Neural crest cell (in vitro differentiated cells): ENCODE measurements at regions not wholly inside any gene's neighbourhood (a gene's known extent, or its start where the extent isn't known, plus 50 kb on each side); places are given as distances from the start of the nearest gene placed in this dataset.
"Not testable (repeated sequence)": the region's sequence is repeated elsewhere in the genome, so short reads cannot be mapped to it uniquely, and the experiment has no call there.

ENCODE experiments used
- DNase-seq: peaks from one replicate; pipeline ENCODE4 v3.0.0; 2021; ENCODE audit warnings: low read depth, mixed read lengths, low spot score
- H3K27ac Mint-ChIP-seq: one replicate; pipeline ENCODE4 v1.8.0; 2021; ENCODE audit warnings: mild to moderate bottlenecking, mixed read lengths; ENCODE audit not compliant: unreplicated experiment
- H3K27me3 Mint-ChIP-seq: 2 replicates; pipeline ENCODE4 v1.8.0; 2021; ENCODE audit warnings: low read depth, mild to moderate bottlenecking, mixed read lengths
- H3K36me3 Mint-ChIP-seq: 2 replicates; pipeline ENCODE4 v1.8.0; 2021; ENCODE audit warnings: low read depth, mild to moderate bottlenecking, mixed read lengths
- H3K4me1 Mint-ChIP-seq: 2 replicates; pipeline ENCODE4 v1.8.0; 2021; ENCODE audit warnings: mixed read lengths
- H3K4me3 Mint-ChIP-seq: one replicate; pipeline ENCODE4 v1.8.0; 2021; ENCODE audit warnings: mild to moderate bottlenecking, mixed read lengths
- H3K9me3 Mint-ChIP-seq: 2 replicates; pipeline ENCODE4 v1.8.0; 2021; ENCODE audit warnings: mixed read lengths
- TF ChIP-seq, protein P1 (sequence below): fragments of 200-600 bp; sonication (generic); conservative IDR thresholded peaks from 2 replicates; pipeline ENCODE4 v1.5.0; 2021; ENCODE audit warnings: antibody characterized with exemption, mild to moderate bottlenecking

DNA sequence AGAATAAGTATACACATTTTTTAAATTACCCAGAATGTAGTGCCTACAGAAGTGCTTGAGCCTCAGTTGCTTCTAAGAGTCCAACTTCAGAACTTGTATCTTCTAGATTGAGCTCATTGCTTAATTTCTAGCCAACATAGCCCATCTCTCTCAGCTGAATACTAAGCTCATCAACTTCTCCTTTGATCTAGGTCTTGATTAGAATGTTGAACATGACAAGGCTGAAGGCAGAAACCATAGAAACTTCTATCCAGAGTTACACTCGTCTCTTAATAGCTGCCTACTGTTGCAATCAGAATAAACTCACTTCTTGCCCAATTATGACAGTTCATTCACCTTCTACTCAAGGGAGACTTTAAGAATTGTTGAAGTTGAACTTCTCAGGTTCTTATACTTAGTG lies 327.3 kb upstream of the THBS1 start:
- H3K4me1 Mint-ChIP-seq, result peaks cover 1% of the 10 kb centered on the region
- TF ChIP-seq, protein P1, sequence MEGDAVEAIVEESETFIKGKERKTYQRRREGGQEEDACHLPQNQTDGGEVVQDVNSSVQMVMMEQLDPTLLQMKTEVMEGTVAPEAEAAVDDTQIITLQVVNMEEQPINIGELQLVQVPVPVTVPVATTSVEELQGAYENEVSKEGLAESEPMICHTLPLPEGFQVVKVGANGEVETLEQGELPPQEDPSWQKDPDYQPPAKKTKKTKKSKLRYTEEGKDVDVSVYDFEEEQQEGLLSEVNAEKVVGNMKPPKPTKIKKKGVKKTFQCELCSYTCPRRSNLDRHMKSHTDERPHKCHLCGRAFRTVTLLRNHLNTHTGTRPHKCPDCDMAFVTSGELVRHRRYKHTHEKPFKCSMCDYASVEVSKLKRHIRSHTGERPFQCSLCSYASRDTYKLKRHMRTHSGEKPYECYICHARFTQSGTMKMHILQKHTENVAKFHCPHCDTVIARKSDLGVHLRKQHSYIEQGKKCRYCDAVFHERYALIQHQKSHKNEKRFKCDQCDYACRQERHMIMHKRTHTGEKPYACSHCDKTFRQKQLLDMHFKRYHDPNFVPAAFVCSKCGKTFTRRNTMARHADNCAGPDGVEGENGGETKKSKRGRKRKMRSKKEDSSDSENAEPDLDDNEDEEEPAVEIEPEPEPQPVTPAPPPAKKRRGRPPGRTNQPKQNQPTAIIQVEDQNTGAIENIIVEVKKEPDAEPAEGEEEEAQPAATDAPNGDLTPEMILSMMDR, result no peak
- no peak overlapping the region for H3K27ac Mint-ChIP-seq
- H3K4me3 Mint-ChIP-seq, result no peak overlapping the region
- no peaks in the 10 kb centered on the region for H3K9me3 Mint-ChIP-seq
- no peaks in the 10 kb centered on the region for H3K36me3 Mint-ChIP-seq
- no peak for DNase-seq
- no peaks in the 10 kb centered on the region for H3K27me3 Mint-ChIP-seq

- Mint-ChIP-seq H3K36me3 (no peaks in the 10 kb centered on the region), H3K27me3 (no peaks in the 10 kb centered on the region), H3K9me3 (no peaks in the 10 kb centered on the region), H3K4me3 (no peak overlapping the region), H3K4me1 (no peaks in the 10 kb centered on the region), H3K27ac (no peak overlapping the region)
- TF ChIP-seq, protein P1, result no peak
- DNase-seq, result no peak
Observed at GRCh38 chr15:39254181-39254580, 326.7 kb upstream of the THBS1 start.

DNA sequence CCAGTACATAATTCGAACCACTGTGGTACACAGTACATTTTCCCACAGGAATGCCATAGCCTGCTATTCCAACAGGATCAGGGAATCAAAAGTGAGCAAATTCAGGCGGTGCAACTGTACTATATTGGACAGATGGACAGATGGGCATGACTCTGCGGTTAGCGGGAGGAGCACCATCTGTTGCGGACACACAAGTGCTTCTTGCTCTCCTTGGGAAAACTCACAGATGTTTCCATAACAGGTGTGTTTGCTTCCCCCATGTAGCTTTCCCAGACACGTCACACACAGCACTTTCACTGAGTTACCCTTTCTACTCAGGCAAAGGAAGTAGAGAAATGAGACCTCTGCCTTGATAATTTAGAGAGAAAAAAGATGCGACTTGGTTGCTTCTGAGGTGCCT lies 325.1 kb upstream of the THBS1 start:
- no peak overlapping the region for H3K4me3 Mint-ChIP-seq
- no peak for DNase-seq
- H3K9me3 Mint-ChIP-seq, result no peaks in the 10 kb centered on the region
- TF ChIP-seq, protein P1, result no peak
- H3K36me3 Mint-ChIP-seq, result no peaks in the 10 kb centered on the region
- no peak overlapping the region for H3K27ac Mint-ChIP-seq
- no peaks in the 10 kb centered on the region for H3K4me1 Mint-ChIP-seq
- H3K27me3 Mint-ChIP-seq, result no peaks in the 10 kb centered on the region

DNA sequence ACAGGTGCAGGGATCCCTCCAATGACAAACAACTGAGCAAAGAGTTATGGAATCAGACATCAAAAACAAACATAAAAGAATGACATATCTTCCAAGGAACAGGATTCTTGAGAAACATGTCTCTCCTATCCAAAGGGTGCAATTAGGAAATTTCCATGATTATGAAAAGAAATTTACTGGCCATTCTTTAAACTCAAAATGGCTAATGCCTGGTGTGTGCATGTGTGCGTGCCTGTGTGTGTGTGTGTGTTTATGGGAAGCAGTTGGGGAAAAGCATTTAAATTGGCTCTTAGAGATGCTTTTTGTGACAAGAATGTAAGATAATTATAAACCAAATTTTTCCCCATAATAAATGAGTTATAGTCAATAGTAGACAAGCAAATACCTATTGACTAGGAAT lies 320.5 kb upstream of the THBS1 start:
- no peaks in the 10 kb centered on the region for H3K4me1 Mint-ChIP-seq
- H3K4me3 Mint-ChIP-seq, result no peak overlapping the region
- DNase-seq, result no peak
- no peaks in the 10 kb centered on the region for H3K27me3 Mint-ChIP-seq
- no peak overlapping the region for H3K27ac Mint-ChIP-seq
- no peaks in the 10 kb centered on the region for H3K36me3 Mint-ChIP-seq
- peaks cover 3% of the 10 kb centered on the region for H3K9me3 Mint-ChIP-seq
- TF ChIP-seq, protein P1, result no peak

GRCh38 chr15:39260791-39261190 lies 320.1 kb upstream of the THBS1 start:
- TF ChIP-seq, protein P1, result no peak
- no peaks in the 10 kb centered on the region for H3K27me3 Mint-ChIP-seq
- H3K9me3 Mint-ChIP-seq, result peaks cover 3% of the 10 kb centered on the region
- H3K36me3 Mint-ChIP-seq, result no peaks in the 10 kb centered on the region
- H3K27ac Mint-ChIP-seq, result no peak overlapping the region
- no peaks in the 10 kb centered on the region for H3K4me1 Mint-ChIP-seq
- H3K4me3 Mint-ChIP-seq, result no peak overlapping the region
- no peak for DNase-seq

DNA sequence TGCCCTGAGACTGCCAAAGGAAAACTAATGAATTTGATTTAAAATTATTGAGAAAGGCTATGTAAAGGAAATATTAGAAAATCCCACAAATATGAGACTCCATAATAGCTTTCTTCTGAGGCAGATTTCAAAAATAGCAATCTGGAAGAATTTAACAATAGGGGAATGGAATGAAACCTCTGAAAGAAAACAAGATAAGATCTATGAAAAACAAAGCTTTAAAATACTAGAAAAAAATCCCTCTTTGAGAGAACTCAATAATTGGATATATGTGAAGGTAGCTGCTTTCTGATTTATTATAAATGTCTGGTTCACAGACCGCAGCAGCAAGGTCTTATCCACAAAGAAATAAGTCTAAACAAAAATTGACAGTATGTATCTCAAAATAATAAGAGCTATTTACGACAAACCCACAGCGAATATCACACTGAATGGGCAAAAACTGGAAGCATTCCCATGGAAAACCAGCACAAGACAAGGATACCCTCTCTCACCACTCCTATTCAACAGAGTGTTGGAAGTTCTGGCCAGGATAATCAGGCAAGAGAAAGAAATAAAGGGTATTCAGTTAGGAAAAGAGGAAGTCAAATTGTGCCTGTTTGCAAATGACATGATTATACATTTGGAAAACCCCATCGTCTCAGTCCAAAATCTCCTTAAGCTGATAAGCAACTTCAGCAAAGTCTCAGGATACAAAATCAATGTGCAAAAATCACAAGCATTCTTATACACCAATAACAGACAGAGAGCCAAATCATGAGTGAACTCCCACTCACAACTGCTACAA lies 319.3 kb upstream of the THBS1 start:
- H3K9me3 Mint-ChIP-seq, result not testable (repeated sequence)

GRCh38 chr15:39262995-39263772 lies 317.7 kb upstream of the THBS1 start:
- H3K4me3 Mint-ChIP-seq, DNase-seq, H3K4me1 Mint-ChIP-seq, H3K9me3 Mint-ChIP-seq, H3K27ac Mint-ChIP-seq, H3K27me3 Mint-ChIP-seq, H3K36me3 Mint-ChIP-seq: not testable (repeated sequence)

More for the DNA sequence above, 319.3 kb upstream of the THBS1 start:
- H3K27ac Mint-ChIP-seq, H3K4me3 Mint-ChIP-seq, H3K4me1 Mint-ChIP-seq, H3K36me3 Mint-ChIP-seq, H3K27me3 Mint-ChIP-seq, DNase-seq: not testable (repeated sequence)
